Neutrophil (primary cell): ENCODE measurements at regions not wholly inside any gene's neighbourhood (a gene's known extent, or its start where the extent isn't known, plus 50 kb on each side); places are given as distances from the start of the nearest gene placed in this dataset.

Source experiments
- H3K27ac ChIP-seq: fragments of 200-600 bp; sonication (generic); 2 replicates; pipeline ENCODE4 v1.5.1; 2016; ENCODE audit warnings: mild to moderate bottlenecking, moderate library complexity
- H3K27me3 ChIP-seq: fragments of 200-600 bp; sonication (generic); 2 replicates; pipeline ENCODE4 v1.6.0; 2016; ENCODE audit warnings: mild to moderate bottlenecking
- H3K36me3 ChIP-seq: fragments of 200-600 bp; sonication (generic); 2 replicates; pipeline ENCODE4 v1.5.1; 2017
- H3K4me1 ChIP-seq, 2 experiments: fragments of 200-600 bp in 1 of 2; sonication (generic) in 1 of 2; 1 replicate in 1 of 2; 2 replicates in 1 of 2; pipeline versions ENCODE4 v1.5.1 to v1.6.1; 2013 to 2016; ENCODE audit warnings: low read depth in 1 of 2, low read length in 1 of 2, mild to moderate bottlenecking in 1 of 2, moderate library complexity in 1 of 2; ENCODE audit not compliant: control insufficient read depth in 1 of 2, insufficient read depth in 1 of 2
- H3K4me3 ChIP-seq, 2 experiments: fragments of 200-600 bp in 1 of 2; sonication (generic) in 1 of 2; 1 replicate in 1 of 2; 2 replicates in 1 of 2; pipeline ENCODE4 v1.5.1; 2013 to 2016; ENCODE audit warnings: low read depth in 1 of 2, low read length in 1 of 2, mild to moderate bottlenecking in 1 of 2, moderate library complexity in 1 of 2
- H3K9me3 ChIP-seq: fragments of 200-600 bp; sonication (generic); 2 replicates; pipeline ENCODE4 v1.5.1; 2016
- TF ChIP-seq, protein P1 (sequence below): fragments of 200-600 bp; sonication (generic); IDR thresholded peaks from 2 replicates; pipeline ENCODE4 v1.5.1; 2016; ENCODE audit warnings: antibody characterized with exemption

DNA sequence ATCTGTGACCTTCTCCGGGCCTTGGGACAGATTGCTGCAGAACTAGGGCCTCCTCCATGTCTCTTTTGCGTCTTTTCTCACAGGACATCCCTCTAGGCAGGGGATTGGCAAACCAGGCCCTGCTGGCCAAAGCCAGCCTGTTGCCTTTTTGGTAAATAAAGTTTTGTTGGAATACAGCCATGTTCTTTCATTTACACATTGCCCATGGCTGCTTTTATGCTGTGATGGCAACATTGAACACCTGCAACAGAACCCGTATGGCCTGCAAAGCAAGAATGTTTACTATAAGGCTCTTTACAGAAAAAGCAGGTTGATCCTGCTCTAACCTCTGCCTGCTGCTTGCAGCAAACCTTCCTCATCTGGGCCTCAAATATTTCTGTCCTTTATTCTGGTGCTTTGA is 56.8 kb upstream of the B3GAT1 start:
- peaks cover 68% of the 10 kb centered on the region for H3K27me3 ChIP-seq
- TF ChIP-seq, protein P1, sequence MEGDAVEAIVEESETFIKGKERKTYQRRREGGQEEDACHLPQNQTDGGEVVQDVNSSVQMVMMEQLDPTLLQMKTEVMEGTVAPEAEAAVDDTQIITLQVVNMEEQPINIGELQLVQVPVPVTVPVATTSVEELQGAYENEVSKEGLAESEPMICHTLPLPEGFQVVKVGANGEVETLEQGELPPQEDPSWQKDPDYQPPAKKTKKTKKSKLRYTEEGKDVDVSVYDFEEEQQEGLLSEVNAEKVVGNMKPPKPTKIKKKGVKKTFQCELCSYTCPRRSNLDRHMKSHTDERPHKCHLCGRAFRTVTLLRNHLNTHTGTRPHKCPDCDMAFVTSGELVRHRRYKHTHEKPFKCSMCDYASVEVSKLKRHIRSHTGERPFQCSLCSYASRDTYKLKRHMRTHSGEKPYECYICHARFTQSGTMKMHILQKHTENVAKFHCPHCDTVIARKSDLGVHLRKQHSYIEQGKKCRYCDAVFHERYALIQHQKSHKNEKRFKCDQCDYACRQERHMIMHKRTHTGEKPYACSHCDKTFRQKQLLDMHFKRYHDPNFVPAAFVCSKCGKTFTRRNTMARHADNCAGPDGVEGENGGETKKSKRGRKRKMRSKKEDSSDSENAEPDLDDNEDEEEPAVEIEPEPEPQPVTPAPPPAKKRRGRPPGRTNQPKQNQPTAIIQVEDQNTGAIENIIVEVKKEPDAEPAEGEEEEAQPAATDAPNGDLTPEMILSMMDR = no peak
- H3K36me3 ChIP-seq = no peaks in the 10 kb centered on the region
- H3K4me3 ChIP-seq = no peak overlapping the region
- H3K27ac ChIP-seq = no peak overlapping the region
- H3K4me1 ChIP-seq = no peaks in the 10 kb centered on the region
- no peaks in the 10 kb centered on the region for H3K9me3 ChIP-seq

- H3K9me3 ChIP-seq = no peaks in the 10 kb centered on the region
- H3K4me3 ChIP-seq = no peak overlapping the region
- TF ChIP-seq, protein P1 = no peak
- H3K27me3 ChIP-seq = peaks cover 68% of the 10 kb centered on the region
- no peaks in the 10 kb centered on the region for H3K36me3 ChIP-seq
- no peak overlapping the region for H3K27ac ChIP-seq
- H3K4me1 ChIP-seq = no peaks in the 10 kb centered on the region
Measured at GRCh38 chr11:134468081-134468668, 56.1 kb upstream of the B3GAT1 start.

DNA sequence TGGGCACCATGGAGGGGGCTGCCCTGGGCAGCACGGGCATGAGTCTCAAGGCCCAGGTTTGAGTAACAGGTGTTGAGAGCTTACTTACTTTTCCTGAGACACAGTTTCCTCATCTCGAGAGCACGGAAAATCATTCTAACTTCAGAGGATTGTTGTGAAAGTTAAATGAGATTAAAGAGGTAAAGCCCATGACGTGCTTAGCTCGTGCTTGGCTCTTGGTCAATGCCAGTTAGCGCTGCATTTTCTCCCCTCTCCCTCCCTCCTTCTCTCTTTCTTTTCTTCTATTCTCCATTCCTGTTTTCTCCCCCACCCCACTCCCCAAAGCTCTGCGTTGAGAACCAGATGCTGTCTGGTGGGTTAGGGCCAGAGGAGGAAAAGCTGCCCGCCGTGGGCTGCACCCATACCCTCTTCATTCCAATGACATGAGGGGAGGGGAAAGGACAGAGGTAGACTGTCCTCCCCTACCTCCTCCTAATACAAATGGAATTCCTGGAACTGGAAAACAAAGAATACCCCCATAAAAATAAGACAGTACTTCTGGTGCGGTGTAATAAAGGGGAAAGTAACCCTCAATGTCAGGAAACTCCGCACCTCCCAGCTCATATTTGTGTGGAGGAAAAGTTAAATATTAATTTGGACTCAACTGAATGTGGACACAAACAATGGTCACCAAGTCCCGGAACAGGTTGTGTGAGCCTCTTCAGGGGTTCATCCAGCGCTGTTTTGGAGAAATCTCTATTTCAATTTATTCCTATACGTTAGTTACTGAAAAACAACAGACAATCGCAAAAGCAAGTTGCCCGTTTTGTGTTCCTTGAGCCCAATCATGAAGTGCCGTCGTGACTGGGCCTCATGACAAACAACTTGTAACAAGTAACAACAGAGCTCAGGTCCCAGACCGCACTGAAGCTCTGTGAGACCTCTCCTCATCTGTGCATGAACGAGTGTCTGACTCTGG is 54.8 kb upstream of the B3GAT1 start:
- no peaks in the 10 kb centered on the region for H3K4me1 ChIP-seq
- H3K9me3 ChIP-seq = no peaks in the 10 kb centered on the region
- peaks cover 65% of the 10 kb centered on the region for H3K27me3 ChIP-seq
- H3K36me3 ChIP-seq = no peaks in the 10 kb centered on the region
- no peak overlapping the region for H3K4me3 ChIP-seq
- TF ChIP-seq, protein P1 = no peak
- no peak overlapping the region for H3K27ac ChIP-seq

DNA sequence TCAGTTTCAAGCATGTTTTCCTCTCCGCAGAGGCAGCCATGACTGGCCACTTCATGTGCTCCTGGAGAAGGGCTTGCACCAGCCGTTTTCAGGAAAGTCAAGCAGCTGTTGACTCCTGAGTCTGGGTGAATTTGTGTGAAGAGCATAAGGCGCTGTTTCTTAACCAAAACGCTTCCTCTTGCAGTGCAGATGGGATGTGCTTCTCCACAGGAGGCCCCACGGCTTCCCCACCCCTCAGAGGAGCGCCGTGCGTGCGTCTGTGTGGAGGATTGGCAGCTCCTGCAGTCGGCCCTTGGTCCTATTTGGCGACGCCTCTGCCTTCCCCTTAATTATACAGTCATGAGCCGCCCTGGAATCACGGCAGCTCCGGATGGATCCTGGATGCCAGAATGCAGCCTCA is 54.1 kb upstream of the B3GAT1 start:
- Histone ChIP-seq H3K27ac (no peak overlapping the region), H3K4me1 (no peaks in the 10 kb centered on the region), H3K27me3 (peaks cover 57% of the 10 kb centered on the region), H3K36me3 (no peaks in the 10 kb centered on the region), H3K9me3 (no peaks in the 10 kb centered on the region), H3K4me3 (no peak overlapping the region)
- TF ChIP-seq, protein P1 = no peak

- no peak overlapping the region for H3K27ac ChIP-seq
- no peaks in the 10 kb centered on the region for H3K9me3 ChIP-seq
- no peak overlapping the region for H3K4me3 ChIP-seq
- no peaks in the 10 kb centered on the region for H3K36me3 ChIP-seq
- peaks cover 51% of the 10 kb centered on the region for H3K27me3 ChIP-seq
- TF ChIP-seq, protein P1 = no peak
- H3K4me1 ChIP-seq = no peaks in the 10 kb centered on the region
Measured at GRCh38 chr11:134464981-134465730, 53.1 kb upstream of the B3GAT1 start.
